ENCODE measurements at regions not wholly inside any gene's neighbourhood (a gene's known extent, or its start where the extent isn't known, plus 50 kb on each side); places are given as distances from the start of the nearest gene placed in this dataset.

DNA sequence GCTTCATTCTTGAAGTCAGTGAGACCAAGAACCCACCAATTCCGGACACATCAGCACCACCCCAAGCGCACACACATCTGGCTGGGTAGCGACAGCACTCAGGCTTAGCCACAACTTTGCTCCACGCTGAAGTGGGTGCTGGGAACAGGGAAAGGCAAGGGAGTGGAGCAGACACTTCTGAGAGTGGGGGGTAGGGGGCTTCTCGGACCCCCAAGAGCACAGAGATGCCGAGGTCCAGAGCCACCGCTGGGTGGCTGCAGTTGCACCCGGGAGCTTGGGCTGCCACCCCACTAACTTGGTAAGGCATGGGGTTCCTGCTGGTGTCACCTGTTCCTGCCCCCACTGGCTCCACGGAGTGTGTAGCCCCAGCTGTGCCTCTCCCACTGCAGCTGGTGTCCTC is 225.3 kb upstream of the RIOK2 start:
- Histone ChIP-seq H3K4me1 (ENCODE audit: control insufficient read depth, insufficient read depth, low read length) (no peaks in the 10 kb centered on the region), H3K36me3 (ENCODE audit: control insufficient read depth, insufficient read depth, low read length) (no peaks in the 10 kb centered on the region), H3K9ac (ENCODE audit: low read length) (no peak overlapping the region), H3K4me3 (ENCODE audit: low read length) (no peak overlapping the region), H3K27me3 (ENCODE audit: control insufficient read depth, insufficient read depth, low read length) (no peaks in the 10 kb centered on the region), H3K27ac (ENCODE audit: low read depth, low read length) (no peak overlapping the region)

DNA sequence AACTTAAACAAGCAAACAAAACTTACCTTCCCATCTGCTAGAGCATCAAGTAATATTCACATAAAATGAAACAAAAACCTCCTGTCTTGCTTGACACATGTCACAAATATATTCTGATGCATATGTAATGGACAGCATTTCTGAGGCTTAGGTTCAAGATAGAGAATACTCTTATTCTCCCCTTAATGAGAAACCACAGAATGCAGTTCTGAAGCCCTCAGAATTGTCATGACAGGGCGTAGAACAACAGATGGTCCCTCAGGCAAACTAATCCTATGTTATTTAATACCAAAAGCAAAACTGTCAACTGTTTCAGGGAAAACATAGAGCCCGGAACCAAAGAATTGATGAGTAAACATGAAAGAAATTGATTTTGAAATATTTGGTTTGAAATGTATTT is 229.9 kb upstream of the RIOK2 start:
- H3K27me3 ChIP-seq (ENCODE audit: control insufficient read depth, insufficient read depth, low read length), result no peaks in the 10 kb centered on the region
- H3K27ac ChIP-seq (ENCODE audit: low read depth, low read length), result no peak overlapping the region
- no peak overlapping the region for H3K9ac ChIP-seq (ENCODE audit: low read length)
- no peak overlapping the region for H3K4me3 ChIP-seq (ENCODE audit: low read length)
- no peaks in the 10 kb centered on the region for H3K36me3 ChIP-seq (ENCODE audit: control insufficient read depth, insufficient read depth, low read length)
- H3K4me1 ChIP-seq (ENCODE audit: control insufficient read depth, insufficient read depth, low read length), result no peaks in the 10 kb centered on the region

GRCh38 chr5:97417986-97418385 is 234.9 kb upstream of the RIOK2 start:
- Histone ChIP-seq H3K27ac (ENCODE audit: low read depth, low read length) (no peak overlapping the region), H3K4me1 (ENCODE audit: control insufficient read depth, insufficient read depth, low read length) (no peaks in the 10 kb centered on the region), H3K27me3 (ENCODE audit: control insufficient read depth, insufficient read depth, low read length) (peaks cover 2% of the 10 kb centered on the region), H3K36me3 (ENCODE audit: control insufficient read depth, insufficient read depth, low read length) (no peaks in the 10 kb centered on the region), H3K9ac (ENCODE audit: low read length) (no peak overlapping the region), H3K4me3 (ENCODE audit: low read length) (no peak overlapping the region)

DNA sequence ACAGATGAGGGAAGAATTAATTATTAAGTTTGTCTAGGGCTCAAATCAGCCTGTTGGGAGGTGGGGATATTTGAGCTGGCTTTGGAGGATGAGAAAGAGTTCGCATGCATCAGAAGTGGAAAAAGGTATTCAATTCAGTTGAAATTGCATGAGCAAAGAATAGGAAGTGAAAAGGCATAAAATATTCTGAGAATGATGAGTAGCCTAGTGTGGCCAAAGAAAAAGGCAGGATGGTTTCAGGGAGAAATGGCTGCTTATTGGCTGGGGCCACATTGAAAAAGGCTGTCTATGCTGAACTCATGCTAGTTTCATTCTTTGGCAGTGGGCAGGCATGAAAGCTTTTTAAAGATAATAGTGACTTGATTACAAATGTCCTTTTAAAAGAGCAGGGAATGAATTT is 235.4 kb upstream of the RIOK2 start:
- Histone ChIP-seq H3K4me3 (ENCODE audit: low read length) (no peak overlapping the region), H3K27ac (ENCODE audit: low read depth, low read length) (no peak overlapping the region), H3K4me1 (ENCODE audit: control insufficient read depth, insufficient read depth, low read length) (no peaks in the 10 kb centered on the region), H3K36me3 (ENCODE audit: control insufficient read depth, insufficient read depth, low read length) (no peaks in the 10 kb centered on the region), H3K27me3 (ENCODE audit: control insufficient read depth, insufficient read depth, low read length) (peaks cover 2% of the 10 kb centered on the region), H3K9ac (ENCODE audit: low read length) (no peak overlapping the region)

- Histone ChIP-seq H3K4me1 (ENCODE audit: control insufficient read depth, insufficient read depth, low read length) (no peaks in the 10 kb centered on the region), H3K27me3 (ENCODE audit: control insufficient read depth, insufficient read depth, low read length) (peaks cover 2% of the 10 kb centered on the region), H3K36me3 (ENCODE audit: control insufficient read depth, insufficient read depth, low read length) (no peaks in the 10 kb centered on the region), H3K27ac (ENCODE audit: low read depth, low read length) (no peak overlapping the region), H3K4me3 (ENCODE audit: low read length) (no peak overlapping the region), H3K9ac (ENCODE audit: low read length) (no peak overlapping the region)
These were observed 237.6 kb upstream of the RIOK2 start for GRCh38 chr5:97420646-97421045.

- H3K9ac ChIP-seq (ENCODE audit: low read length), result no peak overlapping the region
- no peak overlapping the region for H3K4me3 ChIP-seq (ENCODE audit: low read length)
- H3K27me3 ChIP-seq (ENCODE audit: control insufficient read depth, insufficient read depth, low read length), result peaks cover 2% of the 10 kb centered on the region
- no peak overlapping the region for H3K27ac ChIP-seq (ENCODE audit: low read depth, low read length)
- H3K4me1 ChIP-seq (ENCODE audit: control insufficient read depth, insufficient read depth, low read length), result no peaks in the 10 kb centered on the region
- H3K36me3 ChIP-seq (ENCODE audit: control insufficient read depth, insufficient read depth, low read length), result no peaks in the 10 kb centered on the region
These were observed 239.6 kb upstream of the RIOK2 start for GRCh38 chr5:97422678-97423077.

DNA sequence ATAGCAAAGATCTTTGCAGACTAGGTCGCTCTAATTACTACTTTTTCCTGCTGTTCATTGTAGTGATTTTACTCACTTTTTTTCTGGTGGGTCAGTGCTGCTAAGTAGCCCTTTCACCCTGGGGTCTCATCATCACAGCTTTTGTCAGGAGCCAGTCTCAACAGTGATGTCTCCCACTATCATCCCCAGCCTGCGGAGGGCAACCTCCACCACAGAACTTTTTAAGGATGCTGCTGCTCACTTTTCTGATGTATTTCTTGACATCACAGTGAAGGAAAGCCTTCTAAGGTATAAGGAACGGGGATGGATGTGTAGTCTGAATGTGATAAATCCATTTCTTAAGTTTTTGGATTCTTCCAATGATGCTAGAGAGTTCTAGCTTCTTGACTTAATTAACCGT is 242.5 kb upstream of the RIOK2 start:
- Histone ChIP-seq H3K4me3 (ENCODE audit: low read length) (no peak overlapping the region), H3K36me3 (ENCODE audit: control insufficient read depth, insufficient read depth, low read length) (no peaks in the 10 kb centered on the region), H3K27me3 (ENCODE audit: control insufficient read depth, insufficient read depth, low read length) (no peaks in the 10 kb centered on the region), H3K4me1 (ENCODE audit: control insufficient read depth, insufficient read depth, low read length) (no peaks in the 10 kb centered on the region), H3K9ac (ENCODE audit: low read length) (no peak overlapping the region), H3K27ac (ENCODE audit: low read depth, low read length) (no peak overlapping the region)

- Histone ChIP-seq H3K27ac (ENCODE audit: low read depth, low read length) (no peak overlapping the region), H3K4me3 (ENCODE audit: low read length) (no peak overlapping the region), H3K27me3 (ENCODE audit: control insufficient read depth, insufficient read depth, low read length) (no peaks in the 10 kb centered on the region), H3K4me1 (ENCODE audit: control insufficient read depth, insufficient read depth, low read length) (no peaks in the 10 kb centered on the region), H3K9ac (ENCODE audit: low read length) (no peak overlapping the region), H3K36me3 (ENCODE audit: control insufficient read depth, insufficient read depth, low read length) (no peaks in the 10 kb centered on the region)
These were observed 244.2 kb upstream of the RIOK2 start for GRCh38 chr5:97427235-97427634.

DNA sequence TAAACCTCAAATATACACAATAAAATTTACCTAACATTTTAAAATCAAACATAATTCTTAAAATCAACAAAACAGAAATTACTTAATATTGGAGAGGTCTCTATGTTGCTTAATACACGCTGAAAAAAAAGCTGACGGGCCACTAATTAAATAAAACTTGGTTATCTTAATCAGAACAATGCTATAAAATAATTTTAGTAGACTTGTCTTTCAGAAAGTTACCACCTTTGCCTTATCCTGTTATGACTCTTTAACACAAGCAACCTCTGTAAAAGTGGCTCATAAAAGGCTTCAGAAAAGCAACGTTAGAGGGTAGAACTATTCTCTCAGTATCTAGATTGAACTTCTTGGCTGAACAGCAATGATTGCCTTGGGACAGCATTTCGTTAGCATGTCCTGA is 251.0 kb upstream of the RIOK2 start:
- Histone ChIP-seq H3K4me1 (ENCODE audit: control insufficient read depth, insufficient read depth, low read length) (no peaks in the 10 kb centered on the region), H3K9ac (ENCODE audit: low read length) (no peak overlapping the region), H3K27me3 (ENCODE audit: control insufficient read depth, insufficient read depth, low read length) (no peaks in the 10 kb centered on the region), H3K27ac (ENCODE audit: low read depth, low read length) (no peak overlapping the region), H3K36me3 (ENCODE audit: control insufficient read depth, insufficient read depth, low read length) (no peaks in the 10 kb centered on the region), H3K4me3 (ENCODE audit: low read length) (no peak overlapping the region)

DNA sequence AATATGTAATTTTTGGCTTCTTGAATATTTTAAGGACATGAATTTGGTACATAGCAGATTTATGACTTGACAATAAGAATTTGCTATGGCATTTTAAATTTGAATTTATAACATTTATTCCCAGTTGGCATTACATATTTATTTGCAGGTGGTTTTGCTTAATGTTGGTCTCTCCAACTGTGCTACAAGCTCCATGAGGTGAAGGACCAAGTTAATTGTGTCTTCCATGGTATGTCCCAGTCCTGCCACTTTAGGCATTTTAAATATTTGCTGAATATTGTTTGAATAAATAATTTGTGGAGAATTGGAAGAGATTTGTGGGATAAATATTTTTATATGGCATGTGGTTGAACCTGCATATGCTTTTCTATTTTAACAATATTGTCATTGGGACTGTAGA is 253.4 kb upstream of the RIOK2 start:
- Histone ChIP-seq H3K27me3 (ENCODE audit: control insufficient read depth, insufficient read depth, low read length) (no peaks in the 10 kb centered on the region), H3K4me3 (ENCODE audit: low read length) (no peak overlapping the region), H3K9ac (ENCODE audit: low read length) (no peak overlapping the region), H3K27ac (ENCODE audit: low read depth, low read length) (no peak overlapping the region), H3K4me1 (ENCODE audit: control insufficient read depth, insufficient read depth, low read length) (no peaks in the 10 kb centered on the region), H3K36me3 (ENCODE audit: control insufficient read depth, insufficient read depth, low read length) (no peaks in the 10 kb centered on the region)

DNA sequence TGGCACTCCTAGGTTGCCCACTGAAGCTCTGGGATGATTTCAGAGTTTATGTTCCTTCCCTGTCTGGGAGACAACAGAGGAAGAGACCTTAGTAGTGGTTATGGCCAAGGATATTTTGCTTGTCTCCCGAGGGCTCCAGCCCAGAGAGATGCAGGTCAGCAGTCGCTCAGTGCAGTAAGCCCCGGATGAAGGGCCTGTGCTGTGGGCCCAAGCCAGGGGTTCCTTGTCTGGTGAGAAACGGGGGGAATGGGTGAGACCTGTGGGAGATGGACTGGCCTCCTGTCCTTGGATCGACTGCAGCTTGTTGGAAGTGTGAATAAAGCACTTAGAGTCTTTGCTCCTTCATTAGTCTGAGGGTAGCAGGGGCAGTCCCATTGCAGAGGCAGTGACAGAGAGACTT is 260.7 kb upstream of the RIOK2 start:
- no peaks in the 10 kb centered on the region for H3K27me3 ChIP-seq (ENCODE audit: control insufficient read depth, insufficient read depth, low read length)
- H3K9ac ChIP-seq (ENCODE audit: low read length), result no peak overlapping the region
- no peaks in the 10 kb centered on the region for H3K36me3 ChIP-seq (ENCODE audit: control insufficient read depth, insufficient read depth, low read length)
- H3K4me1 ChIP-seq (ENCODE audit: control insufficient read depth, insufficient read depth, low read length), result no peaks in the 10 kb centered on the region
- H3K27ac ChIP-seq (ENCODE audit: low read depth, low read length), result no peak overlapping the region
- H3K4me3 ChIP-seq (ENCODE audit: low read length), result no peak overlapping the region

- Histone ChIP-seq H3K27ac (ENCODE audit: low read depth, low read length) (no peak overlapping the region), H3K4me3 (ENCODE audit: low read length) (no peak overlapping the region), H3K4me1 (ENCODE audit: control insufficient read depth, insufficient read depth, low read length) (no peaks in the 10 kb centered on the region), H3K9ac (ENCODE audit: low read length) (no peak overlapping the region), H3K36me3 (ENCODE audit: control insufficient read depth, insufficient read depth, low read length) (no peaks in the 10 kb centered on the region), H3K27me3 (ENCODE audit: control insufficient read depth, insufficient read depth, low read length) (no peaks in the 10 kb centered on the region)
These were observed 266.1 kb upstream of the RIOK2 start for GRCh38 chr5:97449172-97449571.

- Histone ChIP-seq H3K9ac (ENCODE audit: low read length) (no peak overlapping the region), H3K27me3 (ENCODE audit: control insufficient read depth, insufficient read depth, low read length) (no peaks in the 10 kb centered on the region), H3K4me3 (ENCODE audit: low read length) (no peak overlapping the region), H3K27ac (ENCODE audit: low read depth, low read length) (no peak overlapping the region), H3K36me3 (ENCODE audit: control insufficient read depth, insufficient read depth, low read length) (no peaks in the 10 kb centered on the region), H3K4me1 (ENCODE audit: control insufficient read depth, insufficient read depth, low read length) (no peaks in the 10 kb centered on the region)
These were observed 269.6 kb upstream of the RIOK2 start for GRCh38 chr5:97452646-97453045.

- no peak overlapping the region for H3K9ac ChIP-seq (ENCODE audit: low read length)
- H3K36me3 ChIP-seq (ENCODE audit: control insufficient read depth, insufficient read depth, low read length), result no peaks in the 10 kb centered on the region
- H3K27me3 ChIP-seq (ENCODE audit: control insufficient read depth, insufficient read depth, low read length), result no peaks in the 10 kb centered on the region
- no peaks in the 10 kb centered on the region for H3K4me1 ChIP-seq (ENCODE audit: control insufficient read depth, insufficient read depth, low read length)
- H3K27ac ChIP-seq (ENCODE audit: low read depth, low read length), result no peak overlapping the region
- H3K4me3 ChIP-seq (ENCODE audit: low read length), result no peak overlapping the region
These were observed 270.2 kb upstream of the RIOK2 start for GRCh38 chr5:97453263-97453662.
